H1 (cell line): ENCODE measurements at regions not wholly inside any gene's neighbourhood (a gene's known extent, or its start where the extent isn't known, plus 50 kb on each side); places are given as distances from the start of the nearest gene placed in this dataset.

Experiments
- KDM5A ChIP-seq: fragments of 200-600 bp; IDR thresholded peaks from 2 replicates; pipeline ENCODE4 v1.7.1; 2012; ENCODE audit warnings: mild to moderate bottlenecking, low read length, inconsistent platforms, mixed read lengths
- NRF1 ChIP-seq: IDR thresholded peaks from 2 replicates; pipeline ENCODE4 v1.6.1; 2011; ENCODE audit warnings: mild to moderate bottlenecking, low read depth, low read length, improper control_type of control experiment
- PHF8 ChIP-seq: fragments of 200-600 bp; sonication (generic); conservative IDR thresholded peaks from 2 replicates; pipeline ENCODE4 v1.7.1; 2012; ENCODE audit warnings: low read depth, mild to moderate bottlenecking, inconsistent platforms, low read length, moderate library complexity
- SIN3A ChIP-seq, 2 experiments: IDR thresholded peaks in 1 of 2; conservative IDR thresholded peaks in 1 of 2; 2 replicates each; pipeline ENCODE4 v1.6.1; 2011 to 2012; ENCODE audit warnings: low read length in 2 of 2, improper control_type of control experiment in 1 of 2, low read depth in 1 of 2, mild to moderate bottlenecking in 1 of 2
- SP2 ChIP-seq: IDR thresholded peaks from 2 replicates; pipeline ENCODE4 v1.6.1; 2012; ENCODE audit warnings: mild to moderate bottlenecking, low read length, inconsistent platforms
- TF ChIP-seq, protein P1 (sequence below), 3 experiments: IDR thresholded peaks; 1 replicate in 2 of 3; 2 replicates in 1 of 3; pipeline versions ENCODE4 v1.5.1 to v1.6.1; 2011; ENCODE audit warnings: low read length in 3 of 3, mild to moderate bottlenecking in 3 of 3, inconsistent platforms in 2 of 3, low read depth in 1 of 3, moderate library complexity in 1 of 3; ENCODE audit not compliant: insufficient read depth in 1 of 3; ENCODE audit errors: control extremely low read depth in 1 of 3
- TF ChIP-seq, protein P2 (sequence below): IDR thresholded peaks from 2 replicates; pipeline ENCODE4 v1.6.1; 2012; ENCODE audit warnings: inconsistent platforms

DNA sequence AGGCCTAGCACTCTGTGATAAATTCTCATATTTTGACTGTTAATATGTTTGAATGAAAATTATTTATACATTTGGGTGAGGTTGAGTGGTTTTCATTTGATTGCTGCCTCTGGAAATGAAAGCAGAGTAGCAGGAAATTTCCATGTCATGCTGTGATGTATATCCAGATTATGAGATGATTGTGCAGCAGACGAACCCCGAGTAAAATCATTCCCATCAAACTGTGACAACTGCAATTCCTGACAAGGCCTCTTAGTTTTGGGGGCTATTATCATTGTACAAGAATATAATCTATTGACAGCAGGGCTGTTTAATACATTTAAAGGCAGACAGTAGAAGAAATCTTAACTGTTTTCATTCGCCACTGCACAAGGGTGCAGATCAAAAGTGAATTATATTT, 134.8 kb downstream of the ATG4C start:
- TF ChIP-seq, protein P1, sequence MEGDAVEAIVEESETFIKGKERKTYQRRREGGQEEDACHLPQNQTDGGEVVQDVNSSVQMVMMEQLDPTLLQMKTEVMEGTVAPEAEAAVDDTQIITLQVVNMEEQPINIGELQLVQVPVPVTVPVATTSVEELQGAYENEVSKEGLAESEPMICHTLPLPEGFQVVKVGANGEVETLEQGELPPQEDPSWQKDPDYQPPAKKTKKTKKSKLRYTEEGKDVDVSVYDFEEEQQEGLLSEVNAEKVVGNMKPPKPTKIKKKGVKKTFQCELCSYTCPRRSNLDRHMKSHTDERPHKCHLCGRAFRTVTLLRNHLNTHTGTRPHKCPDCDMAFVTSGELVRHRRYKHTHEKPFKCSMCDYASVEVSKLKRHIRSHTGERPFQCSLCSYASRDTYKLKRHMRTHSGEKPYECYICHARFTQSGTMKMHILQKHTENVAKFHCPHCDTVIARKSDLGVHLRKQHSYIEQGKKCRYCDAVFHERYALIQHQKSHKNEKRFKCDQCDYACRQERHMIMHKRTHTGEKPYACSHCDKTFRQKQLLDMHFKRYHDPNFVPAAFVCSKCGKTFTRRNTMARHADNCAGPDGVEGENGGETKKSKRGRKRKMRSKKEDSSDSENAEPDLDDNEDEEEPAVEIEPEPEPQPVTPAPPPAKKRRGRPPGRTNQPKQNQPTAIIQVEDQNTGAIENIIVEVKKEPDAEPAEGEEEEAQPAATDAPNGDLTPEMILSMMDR (IDR thresholded peaks at IDR 0.05; ENCODE audit: control extremely low read depth in 1 of 3, insufficient read depth in 1 of 3, low read depth in 1 of 3, low read length in 3 of 3): no peak
- no peak for TF ChIP-seq NRF1
- TF ChIP-seq PHF8: no peak
- no peak for TF ChIP-seq SIN3A (conservative IDR thresholded peaks at IDR 0.05 in 1 of 2, IDR thresholded peaks at IDR 0.05 in 1 of 2; ENCODE audit: low read depth in 1 of 2, low read length in 2 of 2)
- TF ChIP-seq, protein P2, sequence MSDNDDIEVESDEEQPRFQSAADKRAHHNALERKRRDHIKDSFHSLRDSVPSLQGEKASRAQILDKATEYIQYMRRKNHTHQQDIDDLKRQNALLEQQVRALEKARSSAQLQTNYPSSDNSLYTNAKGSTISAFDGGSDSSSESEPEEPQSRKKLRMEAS: no peak
- TF ChIP-seq KDM5A: no peak
- TF ChIP-seq SP2: no peak
